ENCODE measurements at regions not wholly inside any gene's neighbourhood (a gene's known extent, or its start where the extent isn't known, plus 50 kb on each side); places are given as distances from the start of the nearest gene placed in this dataset.

DNA sequence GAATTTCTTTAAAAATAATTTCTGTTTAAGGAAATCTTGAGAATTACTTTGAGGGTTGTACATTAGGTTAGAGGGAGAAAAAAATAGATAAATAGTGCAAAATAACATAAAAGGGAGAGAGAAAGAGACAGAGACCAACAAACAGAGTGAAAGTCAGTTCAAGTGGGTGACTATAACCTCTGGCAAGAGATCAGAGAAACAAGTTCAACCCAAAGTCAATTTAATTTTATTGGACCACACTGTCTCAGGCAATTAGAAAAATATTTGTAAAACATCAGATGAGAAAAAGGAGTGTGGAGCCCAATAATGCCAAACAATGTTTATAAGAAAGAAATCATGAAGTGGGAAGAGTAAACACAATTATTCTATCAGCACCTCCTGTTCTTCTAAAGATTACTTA is 143.5 kb upstream of the GYPA start:
- TF ChIP-seq, protein P1, sequence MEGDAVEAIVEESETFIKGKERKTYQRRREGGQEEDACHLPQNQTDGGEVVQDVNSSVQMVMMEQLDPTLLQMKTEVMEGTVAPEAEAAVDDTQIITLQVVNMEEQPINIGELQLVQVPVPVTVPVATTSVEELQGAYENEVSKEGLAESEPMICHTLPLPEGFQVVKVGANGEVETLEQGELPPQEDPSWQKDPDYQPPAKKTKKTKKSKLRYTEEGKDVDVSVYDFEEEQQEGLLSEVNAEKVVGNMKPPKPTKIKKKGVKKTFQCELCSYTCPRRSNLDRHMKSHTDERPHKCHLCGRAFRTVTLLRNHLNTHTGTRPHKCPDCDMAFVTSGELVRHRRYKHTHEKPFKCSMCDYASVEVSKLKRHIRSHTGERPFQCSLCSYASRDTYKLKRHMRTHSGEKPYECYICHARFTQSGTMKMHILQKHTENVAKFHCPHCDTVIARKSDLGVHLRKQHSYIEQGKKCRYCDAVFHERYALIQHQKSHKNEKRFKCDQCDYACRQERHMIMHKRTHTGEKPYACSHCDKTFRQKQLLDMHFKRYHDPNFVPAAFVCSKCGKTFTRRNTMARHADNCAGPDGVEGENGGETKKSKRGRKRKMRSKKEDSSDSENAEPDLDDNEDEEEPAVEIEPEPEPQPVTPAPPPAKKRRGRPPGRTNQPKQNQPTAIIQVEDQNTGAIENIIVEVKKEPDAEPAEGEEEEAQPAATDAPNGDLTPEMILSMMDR (IDR thresholded peaks at IDR 0.05): no peak
- TF ChIP-seq POLR2A (IDR thresholded peaks at IDR 0.05): no peak
- no peak for TF ChIP-seq POLR2AphosphoS5 (IDR thresholded peaks at IDR 0.05)
- no peak for TF ChIP-seq EP300 (IDR thresholded peaks at IDR 0.05)

Measured in upper lobe of left lung (tissue), 4 donors.